ENCODE measurements at regions not wholly inside any gene's neighbourhood (a gene's known extent, or its start where the extent isn't known, plus 50 kb on each side); places are given as distances from the start of the nearest gene placed in this dataset.

DNA sequence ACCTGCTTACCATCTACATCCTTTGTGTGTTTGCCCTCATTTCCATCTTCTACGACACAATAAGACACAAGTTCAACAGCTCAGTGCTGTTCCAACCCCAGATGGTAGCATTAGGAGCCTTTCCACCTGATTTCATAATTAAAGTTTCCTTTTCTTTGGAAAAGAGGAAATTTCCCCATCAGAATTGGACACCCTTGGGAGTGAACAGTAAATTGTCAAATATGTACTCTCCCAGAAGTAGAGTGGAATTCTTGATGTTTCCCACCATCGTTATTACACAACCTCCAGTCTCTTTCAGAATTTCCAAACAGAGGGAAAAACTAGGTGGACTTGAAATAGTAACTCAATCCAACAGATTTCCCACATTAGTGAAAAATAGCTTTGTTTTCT lies 337.6 kb upstream of the OR4E1 start:
- no peak for DNase-seq

DNA sequence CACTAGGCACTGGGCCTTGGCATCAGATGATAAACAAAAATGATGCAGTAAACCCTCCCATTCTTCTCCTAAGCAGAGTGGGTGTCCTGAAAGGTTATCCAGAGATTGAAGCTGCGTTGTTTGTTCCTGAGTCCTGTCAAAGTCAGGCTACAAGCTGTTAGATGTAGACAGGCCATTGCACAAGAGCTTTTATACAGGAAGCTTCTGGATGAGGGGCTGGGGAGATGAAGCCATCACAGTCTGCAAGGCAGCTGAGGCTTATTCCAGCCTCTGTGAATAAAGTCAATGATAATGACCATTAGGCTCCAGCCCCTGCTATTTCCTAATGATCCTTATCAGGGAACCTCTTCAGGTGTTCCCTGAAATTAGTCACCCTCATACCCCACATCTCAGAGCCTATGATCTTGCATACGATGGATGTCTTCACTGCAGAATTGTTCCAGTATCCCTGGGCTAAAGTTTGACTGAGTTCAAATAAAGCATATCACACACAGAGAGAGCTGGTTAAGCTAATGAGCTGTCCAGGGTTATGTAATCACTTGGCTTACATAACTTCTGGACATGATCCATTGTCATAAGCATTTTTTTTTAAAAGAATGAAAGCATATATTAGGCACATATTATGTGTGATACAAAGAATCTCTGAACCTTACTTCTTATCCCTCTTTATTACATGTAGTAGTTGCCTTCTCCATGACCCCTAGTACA lies 337.1 kb upstream of the OR4E1 start:
- no peak for DNase-seq

DNA sequence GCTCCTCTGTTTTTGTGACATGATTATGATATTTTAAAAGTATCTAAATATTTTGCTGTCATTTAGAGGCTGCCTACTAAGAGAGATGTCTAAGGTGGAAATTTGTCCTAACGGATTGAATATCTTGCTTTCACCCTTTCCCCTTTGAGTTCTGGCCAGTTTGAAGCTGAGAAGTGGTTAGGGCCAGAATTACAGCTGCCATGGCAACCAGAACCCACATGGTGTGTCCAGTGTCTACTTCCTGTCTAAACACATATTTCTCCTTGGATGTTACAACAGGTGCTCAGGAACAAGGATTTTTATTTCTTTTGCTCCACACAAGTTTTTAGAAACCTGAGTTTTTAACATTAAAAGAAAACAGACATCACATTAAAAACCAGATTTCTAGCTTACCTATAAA lies 335.1 kb upstream of the OR4E1 start:
- no peak for DNase-seq

DNA sequence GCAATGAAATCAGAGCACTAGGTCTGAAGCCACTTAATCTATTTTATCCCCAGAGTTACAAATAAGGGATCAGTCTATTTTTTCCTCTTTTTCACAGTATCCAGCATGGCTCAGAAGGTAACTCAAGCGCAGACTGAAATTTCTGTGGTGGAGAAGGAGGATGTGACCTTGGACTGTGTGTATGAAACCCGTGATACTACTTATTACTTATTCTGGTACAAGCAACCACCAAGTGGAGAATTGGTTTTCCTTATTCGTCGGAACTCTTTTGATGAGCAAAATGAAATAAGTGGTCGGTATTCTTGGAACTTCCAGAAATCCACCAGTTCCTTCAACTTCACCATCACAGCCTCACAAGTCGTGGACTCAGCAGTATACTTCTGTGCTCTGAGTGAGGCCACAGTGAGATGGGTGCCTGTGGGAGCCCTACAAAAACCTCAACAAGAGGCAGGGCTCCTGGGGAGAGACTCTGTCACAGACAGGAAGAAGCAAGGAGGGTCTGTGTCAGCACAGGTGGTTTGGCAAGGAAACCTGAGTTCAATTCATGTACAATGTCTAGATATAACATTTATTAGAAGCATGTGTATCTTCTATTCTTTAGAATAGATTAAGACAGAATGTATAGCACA lies 334.3 kb upstream of the OR4E1 start:
- DNase-seq, result no peak

DNA sequence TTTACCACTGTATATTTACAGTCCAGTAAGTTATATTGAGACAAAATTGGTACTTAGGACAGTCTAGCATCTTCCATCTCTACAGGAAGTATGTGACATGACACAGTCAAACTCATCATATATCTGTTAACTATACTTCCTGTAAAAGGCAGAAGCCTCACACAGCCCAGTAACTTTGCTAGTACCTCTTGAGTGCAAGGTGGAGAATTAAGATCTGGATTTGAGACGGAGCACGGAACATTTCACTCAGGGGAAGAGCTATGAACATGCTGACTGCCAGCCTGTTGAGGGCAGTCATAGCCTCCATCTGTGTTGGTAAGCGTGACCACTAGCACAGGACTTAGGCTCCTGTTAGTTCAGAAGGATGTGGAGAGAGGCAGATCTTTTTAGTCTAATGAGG lies 333.7 kb upstream of the OR4E1 start:
- no peak for DNase-seq

DNA sequence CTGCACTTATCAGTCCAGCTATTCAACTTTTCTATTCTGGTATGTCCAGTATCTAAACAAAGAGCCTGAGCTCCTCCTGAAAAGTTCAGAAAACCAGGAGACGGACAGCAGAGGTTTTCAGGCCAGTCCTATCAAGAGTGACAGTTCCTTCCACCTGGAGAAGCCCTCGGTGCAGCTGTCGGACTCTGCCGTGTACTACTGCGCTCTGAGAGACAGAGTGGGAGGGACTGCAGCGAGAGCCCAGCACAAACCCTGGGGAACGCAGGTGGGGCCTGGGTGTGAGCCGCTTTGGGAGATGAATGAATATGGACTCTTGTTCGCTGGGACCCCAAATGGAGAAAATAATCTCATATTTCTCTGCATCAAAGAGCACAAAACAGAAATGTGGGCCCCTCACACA lies 329.8 kb upstream of the OR4E1 start:
- DNase-seq, result no peak

DNA sequence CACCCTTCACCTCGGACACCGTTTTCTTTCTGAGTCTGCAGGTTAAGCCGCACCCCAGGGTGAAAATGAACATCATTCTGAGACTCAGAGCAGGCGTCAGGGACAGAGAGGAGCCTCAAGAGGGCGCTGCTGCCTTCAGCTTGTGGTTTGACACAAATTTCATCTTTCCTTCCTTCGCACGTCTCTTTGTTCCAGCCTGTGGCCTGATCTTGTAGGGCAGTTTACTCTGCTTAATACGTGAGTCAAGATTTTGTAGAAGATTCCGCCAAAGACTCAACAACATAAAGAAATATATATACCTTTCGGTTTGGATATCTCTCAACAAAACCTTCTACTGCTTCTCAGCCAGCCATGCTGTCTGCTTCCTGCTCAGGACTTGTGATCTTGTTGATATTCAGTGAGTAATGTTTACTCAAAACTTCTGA lies 329.3 kb upstream of the OR4E1 start:
- DNase-seq, result no peak

DNA sequence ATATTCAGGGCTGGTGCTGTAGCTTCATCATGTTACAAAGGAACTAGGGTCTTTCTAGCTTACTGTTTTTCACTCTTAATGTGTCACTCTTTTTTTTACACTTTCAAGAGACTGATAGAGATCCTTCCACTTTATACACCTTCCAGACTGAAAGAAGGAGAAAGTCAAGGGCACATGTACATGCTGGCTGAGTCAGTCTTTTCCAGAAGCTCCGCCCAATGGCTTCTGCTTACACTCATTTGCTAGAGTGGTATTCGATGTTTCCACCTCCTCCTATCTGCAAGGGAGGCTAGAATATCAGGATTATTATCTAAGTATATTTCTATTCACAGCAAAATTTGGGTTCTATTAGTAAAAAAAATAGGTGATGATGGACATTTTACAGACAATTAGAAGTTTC lies 325.8 kb upstream of the OR4E1 start:
- DNase-seq, result no peak

DNA sequence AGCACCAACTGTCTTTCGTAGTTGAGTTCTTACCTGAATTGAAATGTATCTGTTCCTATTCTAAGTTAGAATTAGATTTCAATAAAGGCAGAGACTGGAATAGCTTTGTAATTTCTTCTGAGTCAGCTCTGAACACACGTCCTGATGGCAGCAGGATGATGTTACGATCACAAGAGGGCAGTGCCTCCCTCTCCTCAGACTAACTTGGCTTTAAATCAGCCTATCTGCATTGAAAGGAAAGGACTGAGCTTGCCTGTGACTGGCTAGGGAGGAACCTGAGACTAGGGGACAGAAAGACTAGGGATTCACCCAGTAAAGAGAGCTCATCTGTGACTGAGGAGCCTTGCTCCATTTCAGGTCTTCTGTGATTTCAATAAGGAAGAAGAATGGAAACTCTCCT lies 323.7 kb upstream of the OR4E1 start:
- no peak for DNase-seq

DNA sequence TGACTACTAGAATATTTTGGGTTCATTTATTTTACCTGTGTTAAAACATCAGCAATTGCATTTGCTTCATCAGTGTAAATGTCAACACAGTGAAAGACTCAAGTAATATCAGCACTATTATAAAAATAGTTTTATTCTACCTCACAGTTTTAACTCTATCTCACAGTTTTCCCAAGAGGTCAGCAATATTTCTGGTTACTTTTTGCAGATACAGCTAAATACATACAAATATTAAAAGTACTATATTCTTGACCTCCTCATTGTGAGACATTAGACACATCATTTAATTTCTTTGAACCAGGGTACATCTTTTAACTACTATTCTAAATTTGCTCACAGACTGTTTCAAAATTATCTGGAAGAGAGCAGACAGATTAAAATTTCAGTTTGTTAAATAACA lies 321.7 kb upstream of the OR4E1 start:
- DNase-seq, result no peak

DNA sequence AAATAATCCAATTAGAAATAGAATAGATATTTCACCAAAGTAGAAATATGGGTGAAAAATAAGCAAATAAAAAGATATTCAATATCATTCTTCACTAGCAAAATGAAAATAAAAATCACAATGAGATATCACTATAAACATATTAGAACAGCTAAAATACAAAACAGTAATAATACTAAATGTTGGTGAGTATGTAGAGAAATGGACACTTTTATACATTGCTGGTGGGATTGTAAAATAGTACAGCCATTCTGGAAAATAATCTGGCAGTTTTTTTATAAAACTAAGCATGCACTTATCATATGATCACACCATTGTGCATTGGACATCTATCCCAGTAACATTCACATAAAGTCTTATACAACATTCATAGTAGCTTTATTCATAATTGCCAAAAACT lies 320.2 kb upstream of the OR4E1 start:
- no peak for DNase-seq

DNA sequence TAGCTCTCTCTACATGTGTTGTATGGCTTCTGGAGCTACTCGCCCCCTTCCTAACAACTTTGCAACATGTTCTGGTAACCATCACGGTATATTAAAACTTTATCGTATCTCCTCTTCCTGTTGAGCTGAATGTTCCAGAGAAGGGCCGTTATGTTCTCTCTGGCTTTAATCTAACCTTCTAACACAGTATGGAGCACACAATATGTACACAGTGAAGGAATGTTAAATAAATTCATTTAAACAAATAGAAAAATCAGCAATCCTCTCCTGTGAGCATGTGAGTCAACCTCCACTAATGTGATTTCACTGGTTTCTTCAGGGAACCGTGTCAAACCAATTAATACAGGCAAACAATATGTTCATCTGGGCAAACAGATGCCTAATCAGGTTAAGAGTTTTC lies 319.5 kb upstream of the OR4E1 start:
- no peak for DNase-seq

DNA sequence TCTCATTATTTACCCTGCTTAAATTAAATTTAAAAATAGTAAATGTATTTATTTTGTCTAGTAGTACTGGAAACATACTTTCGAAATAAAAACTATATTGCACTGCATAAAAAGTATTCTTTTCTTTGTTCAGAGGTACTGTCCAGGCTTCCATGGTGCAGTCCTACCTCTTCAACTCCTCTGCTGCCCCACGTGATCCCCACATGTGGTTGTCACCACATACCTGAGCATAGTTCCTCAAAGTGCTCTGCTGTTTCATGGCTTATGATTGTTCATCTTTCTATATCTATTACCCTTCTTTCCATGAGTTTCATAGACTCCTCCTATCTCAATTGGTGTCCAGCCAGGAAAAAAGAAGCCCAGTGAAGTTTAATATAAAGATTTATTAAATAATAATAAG lies 317.5 kb upstream of the OR4E1 start:
- no peak for DNase-seq

DNA sequence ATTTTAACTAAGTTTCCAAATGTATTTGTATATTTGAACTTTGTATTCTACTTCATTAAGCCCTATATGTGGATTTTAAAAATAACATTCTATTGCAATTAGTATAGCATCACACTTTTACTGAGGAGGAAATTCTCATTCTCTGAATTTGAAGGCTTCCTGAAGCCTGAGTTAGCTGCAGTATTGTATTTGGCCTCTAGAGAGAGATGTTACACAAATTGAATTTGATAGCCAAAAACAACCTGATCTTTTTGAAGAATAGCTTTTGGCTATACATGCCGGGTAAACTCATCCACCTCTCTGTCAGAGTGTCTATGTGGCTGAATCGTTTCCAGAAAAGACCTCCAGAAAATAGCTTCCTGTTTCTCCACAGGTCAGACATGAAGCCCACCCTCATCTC lies 316.5 kb upstream of the OR4E1 start:
- DNase-seq, result peak; percentile 4

DNA sequence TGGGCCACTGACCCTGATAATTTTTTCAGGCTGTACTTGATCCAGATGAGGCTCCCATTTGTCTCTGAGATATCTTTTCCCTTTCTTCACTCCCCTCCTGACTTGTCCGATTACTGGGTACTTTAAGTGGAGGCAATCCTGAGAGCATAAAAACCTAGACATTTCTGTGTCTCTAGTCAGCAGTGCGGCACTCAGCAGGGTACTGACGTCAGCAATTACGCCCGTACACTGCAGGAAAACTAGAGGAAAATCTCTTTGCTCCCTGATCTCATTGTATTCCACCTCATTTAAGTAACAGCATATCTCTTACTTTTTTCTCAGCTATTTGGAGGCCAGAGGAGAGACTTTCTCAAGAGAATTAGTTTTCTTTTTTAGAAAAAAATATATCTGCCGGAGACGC lies 315.5 kb upstream of the OR4E1 start:
- no peak for DNase-seq

DNA sequence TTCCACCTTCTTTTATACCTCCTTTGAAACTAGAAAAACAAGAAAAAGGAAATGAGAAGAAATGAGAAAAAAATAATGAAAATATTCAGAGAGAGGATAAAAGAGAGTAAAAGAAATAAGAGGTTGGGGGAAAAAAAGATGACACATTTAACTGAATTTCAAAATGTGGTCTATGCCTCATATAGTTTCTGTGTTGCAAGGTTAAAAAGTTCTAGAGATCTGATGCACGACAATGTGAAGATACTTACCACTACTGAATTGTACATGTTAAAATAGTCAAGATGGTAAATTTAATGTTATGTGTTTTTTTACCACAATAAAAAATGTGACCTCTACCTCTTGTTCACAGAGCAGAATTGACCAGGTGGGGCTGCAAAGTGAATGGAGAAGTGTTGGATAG lies 314.8 kb upstream of the OR4E1 start:
- no peak for DNase-seq

DNA sequence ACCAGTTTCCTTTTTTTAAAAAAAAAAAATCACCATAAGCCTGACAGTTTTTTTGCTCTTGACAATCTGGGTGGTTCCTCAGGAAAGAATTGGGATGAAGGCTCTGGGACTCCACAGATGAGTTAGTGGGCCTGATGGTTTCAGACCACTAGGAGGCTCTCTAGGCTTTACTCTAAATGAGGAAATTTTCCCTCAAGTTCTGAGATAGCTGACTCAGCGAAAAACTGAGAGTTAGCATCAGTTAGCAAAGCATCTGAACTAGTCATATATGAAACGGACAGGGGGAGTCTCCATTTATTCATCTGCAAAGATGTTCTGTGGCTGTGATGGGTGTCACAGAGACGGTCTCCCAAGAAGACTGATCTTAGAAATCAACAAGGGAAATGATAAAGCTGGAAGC lies 314.3 kb upstream of the OR4E1 start:
- no peak for DNase-seq

DNA sequence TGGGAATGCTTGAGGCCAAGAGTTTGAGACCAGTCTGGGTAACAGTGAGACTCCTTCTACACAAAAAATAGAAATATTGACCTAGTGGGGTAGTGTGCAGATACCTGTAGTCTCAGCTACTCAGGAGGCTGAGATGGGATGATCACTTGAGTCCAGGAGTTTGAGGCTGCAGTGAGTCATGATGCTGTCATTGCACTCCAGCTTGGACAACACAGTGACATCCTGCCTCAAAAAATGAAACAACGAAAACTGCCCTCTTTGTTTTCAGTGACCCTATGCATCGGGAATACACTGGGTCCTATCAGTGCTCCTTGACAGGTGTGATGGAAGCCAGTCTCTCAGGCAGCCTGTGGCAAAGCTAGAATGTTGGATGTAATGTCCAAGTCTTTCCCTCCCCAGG lies 311.5 kb upstream of the OR4E1 start:
- no peak for DNase-seq

DNA sequence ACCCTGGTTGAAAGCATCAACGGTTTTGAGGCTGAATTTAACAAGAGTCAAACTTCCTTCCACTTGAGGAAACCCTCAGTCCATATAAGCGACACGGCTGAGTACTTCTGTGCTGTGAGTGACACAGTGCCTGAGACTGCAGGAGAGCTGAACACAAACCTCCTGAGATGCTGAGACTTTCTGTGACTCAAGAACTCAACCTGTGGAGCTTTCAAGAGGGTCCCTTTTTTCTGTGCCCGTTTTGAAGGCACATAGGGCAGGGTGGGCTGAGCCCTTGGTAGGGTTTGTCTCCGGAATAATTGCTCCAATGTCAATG lies 305.3 kb upstream of the OR4E1 start:
- no peak for DNase-seq

DNA sequence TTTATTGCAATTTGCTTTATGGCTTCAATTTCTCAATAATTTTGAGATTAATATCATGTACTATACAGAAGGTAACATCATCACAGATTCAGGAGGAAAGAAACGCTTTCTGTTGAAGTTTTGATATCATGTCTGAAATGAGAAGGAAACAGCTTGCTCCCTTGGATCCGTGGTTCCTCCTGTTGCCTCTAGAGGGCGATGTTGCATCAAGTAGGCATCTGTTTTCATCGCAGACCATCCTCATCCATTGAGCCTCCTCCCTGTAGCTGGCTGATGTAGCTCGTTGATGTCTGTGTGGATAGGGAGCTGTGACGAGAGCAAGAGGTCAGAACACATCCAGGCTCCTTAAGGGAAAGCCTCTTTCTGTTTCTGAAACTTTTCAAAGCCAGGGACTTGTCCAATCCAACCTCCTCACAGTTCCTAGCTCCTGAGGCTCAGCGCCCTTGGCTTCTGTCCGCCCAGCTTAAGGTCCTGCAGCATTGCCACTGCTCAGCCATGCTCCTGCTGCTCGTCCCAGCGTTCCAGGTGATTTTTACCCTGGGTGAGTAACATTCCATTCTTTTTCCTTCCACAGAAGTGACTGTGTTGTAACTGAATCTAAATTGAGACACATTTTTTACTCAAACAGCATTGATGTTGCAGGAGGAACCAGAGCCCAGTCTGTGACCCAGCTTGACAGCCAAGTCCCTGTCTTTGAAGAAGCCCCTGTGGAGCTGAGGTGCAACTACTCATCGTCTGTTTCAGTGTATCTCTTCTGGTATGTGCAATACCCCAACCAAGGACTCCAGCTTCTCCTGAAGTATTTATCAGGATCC lies 304.8 kb upstream of the OR4E1 start:
- DNase-seq, result peak; percentile 44

DNA sequence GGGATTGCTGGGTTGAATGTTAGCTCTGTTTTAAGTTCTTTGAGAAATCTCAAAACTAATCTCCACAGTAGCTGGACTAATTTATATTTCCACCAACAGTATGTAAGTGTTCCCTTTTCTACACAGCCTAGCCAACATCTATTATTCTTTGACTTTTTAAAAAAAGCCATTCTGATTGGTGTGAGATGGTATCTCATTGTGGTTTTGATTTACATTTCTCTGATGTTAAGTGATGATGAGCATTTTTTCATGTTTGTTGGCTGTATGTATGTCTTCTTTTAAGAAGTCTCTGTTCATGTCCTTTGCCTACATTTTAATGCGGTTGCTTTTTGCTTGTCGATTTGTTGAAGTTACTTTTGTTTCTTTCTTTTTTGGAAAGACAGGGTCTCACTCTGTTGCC lies 301.1 kb upstream of the OR4E1 start:
- DNase-seq, result no peak

DNA sequence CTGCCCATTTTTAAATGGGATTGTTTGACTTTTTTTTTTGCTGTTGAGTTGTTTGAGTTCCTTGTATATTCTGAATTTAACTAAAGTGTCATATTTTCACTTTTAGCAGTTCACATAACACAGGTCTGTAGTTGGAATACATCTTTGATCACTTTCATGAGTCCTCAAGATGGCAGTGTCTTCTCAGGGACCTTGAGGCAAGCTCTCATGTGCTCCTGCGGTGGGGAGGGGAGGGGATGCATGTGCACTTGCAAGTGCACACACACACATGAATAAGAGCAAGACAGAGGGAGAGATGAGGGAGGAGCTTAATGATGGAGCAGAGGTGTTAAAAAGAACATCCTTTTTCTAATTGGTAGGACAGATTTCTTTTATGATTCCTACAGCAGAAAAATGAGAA lies 291.4 kb upstream of the OR4E1 start:
- DNase-seq, result no peak

DNA sequence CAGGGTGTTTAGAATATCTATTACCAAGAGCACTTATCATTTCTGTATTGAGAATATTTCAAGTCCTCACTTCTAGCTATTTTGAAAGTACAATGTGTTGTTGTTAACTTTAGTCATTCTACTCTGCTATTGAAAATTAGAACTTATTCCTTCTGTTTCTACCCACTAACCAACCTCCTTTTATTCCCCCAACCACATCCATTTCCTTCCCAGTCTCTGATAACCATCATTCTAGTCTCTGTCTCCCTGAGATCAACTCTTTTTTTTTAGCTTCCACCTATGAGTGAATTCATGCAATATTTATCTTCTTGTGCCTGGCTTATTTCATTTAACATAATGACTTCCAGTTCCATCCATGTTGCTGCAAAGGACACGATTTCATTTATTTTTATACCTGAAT lies 290.6 kb upstream of the OR4E1 start:
- no peak for DNase-seq

DNA sequence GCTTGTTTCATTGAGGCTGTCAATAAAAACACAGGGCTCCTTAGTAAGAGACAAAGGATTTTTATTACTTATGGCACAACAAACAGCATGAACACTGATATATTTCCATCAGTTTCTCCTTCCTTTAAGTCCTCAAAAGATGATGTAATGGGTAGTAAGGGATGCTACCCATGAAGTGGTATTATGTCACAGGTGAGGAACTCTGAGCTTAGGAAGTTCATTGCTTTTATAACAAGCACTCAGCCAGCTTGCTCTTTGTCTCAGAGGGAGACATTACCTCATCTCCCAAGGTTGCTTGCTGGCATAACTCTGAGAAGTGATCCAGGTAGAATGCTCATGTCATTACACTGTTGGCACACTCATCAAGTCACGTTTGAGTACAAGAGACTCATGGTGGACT lies 287.0 kb upstream of the OR4E1 start:
- no peak for DNase-seq

DNA sequence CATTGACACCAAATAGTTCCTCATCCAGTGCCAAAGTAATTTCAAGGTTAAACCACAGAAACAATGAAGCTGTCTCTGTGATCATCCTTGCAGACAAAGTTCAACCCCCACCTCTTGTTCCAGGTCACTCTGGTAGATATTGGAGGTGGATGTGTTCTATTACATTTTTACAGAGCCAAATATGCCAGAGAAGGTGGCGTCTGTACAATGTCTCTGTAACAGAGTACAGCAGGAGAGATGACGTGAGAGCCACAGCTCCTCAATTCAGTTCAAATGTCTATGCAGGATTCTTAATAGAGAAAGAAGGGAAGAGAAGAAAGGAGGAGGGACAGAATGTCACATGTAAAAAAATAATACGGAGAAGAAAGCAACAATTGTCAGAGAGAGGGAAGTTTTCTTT lies 268.3 kb upstream of the OR4E1 start:
- DNase-seq, result no peak
